DMS153 (cell line): ENCODE measurements at regions not wholly inside any gene's neighbourhood (a gene's known extent, or its start where the extent isn't known, plus 50 kb on each side); places are given as distances from the start of the nearest gene placed in this dataset.

Source experiments
- DNase-seq: peaks from one replicate; lab custom pipeline; 2025; lab: John Stamatoyannopoulos, UW

DNA sequence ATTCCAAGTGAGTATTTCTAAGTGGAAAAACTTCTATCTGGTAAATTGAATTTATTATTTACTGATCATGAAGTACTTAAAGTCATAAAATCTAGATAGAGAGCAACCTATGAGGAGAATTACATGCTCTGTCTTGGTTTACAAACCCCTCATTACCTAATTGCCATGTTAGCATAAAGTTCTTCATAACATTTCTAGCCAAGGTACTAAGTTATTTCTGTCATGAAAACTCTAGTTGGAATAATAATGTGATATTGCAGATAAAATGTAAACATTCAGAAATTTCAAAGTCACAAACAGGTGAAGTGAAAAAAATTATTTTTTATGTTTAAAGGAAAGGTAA lies 228.6 kb downstream of the TTLL7 start:
- no peak for DNase-seq

DNA sequence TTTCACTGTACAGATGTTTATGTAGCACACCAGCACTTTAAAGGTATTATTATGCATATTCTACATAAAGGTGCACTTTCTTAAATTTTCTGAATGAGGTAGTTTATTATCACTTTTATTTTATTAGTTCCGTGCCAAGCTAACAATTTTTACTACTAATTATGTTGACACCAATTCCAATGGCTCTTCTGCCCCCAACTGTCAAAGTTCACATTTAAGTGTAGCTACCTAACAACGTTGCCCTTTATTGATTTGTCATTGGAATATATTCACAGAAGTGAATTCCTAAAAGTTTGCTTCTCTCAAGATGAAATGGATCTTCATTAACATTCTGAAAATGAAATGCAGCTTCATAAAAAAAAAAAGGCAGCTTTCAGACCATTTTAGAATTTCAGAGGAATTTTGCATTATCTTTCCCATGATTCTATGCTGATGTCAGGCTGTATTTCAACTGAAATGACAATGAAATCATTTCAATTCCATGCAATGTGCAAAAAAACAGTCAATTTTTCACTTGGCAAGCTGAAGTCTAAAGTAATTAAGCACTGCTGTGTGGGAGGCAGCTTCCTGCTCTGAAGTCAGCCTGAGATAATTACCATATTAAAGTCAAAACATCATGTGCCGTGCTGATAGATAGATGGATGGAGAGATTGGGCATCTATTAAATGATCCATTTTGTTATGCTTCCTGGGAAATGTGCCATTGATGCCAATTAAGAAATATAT lies 229.2 kb downstream of the TTLL7 start:
- no peak for DNase-seq

DNA sequence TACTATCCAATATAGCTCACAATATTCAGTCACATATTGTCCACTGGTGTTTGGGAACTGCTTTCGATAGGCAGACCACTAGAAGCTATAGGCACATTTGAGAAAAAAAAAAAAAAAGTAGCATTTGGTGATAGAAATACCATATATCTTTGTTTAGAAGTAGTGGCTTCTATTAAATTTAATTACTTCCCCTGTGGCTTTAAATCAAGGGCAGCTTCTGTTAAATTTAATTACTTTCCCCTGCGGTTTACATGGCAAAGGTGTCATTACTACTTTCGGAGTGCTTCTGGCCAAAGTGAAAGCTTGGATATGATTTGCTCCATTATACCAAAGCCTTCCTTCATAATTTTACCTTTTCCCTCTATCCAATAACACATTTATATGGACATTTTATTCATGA lies 229.9 kb downstream of the TTLL7 start:
- no peak for DNase-seq

DNA sequence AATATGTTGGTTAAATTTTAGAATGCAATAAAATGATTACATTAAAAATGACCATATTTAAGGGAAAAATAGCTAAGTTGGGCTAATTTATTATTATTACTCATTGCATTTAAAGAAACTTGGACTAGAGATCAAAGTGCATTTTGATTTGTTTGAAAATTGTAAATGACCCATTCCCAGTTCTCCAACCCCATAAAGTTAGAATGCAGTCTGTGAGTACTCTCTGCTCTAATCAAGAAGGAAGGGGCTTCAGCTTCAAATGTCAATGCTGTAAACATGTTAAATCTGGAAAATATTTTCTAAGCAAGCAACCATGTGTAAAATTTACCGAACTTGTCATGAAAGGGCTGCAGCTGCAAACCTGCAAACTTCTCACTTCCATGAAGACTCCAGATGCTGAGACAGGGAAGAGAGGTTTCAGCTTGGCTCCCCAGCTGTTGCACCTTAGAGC lies 232.7 kb downstream of the TTLL7 start:
- no peak for DNase-seq

DNA sequence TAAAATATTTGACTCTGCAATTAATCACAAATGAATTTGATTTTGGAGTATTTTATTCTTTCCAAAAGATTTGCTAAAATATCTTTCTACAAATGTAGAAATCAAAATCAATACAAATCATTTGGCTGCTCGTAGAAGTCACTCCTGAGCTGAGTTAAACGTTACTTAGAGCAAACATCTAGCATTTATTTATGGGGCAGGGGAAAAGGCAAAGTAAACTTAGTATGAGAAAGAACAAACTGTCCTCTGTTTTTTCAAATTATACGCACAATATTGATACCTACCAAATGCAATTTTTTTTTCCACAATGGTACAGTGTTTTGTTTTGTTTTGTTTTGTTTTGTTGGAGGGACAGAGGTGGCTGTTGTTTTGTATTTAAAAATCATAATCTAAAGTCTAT lies 233.8 kb downstream of the TTLL7 start:
- DNase-seq: no peak

DNA sequence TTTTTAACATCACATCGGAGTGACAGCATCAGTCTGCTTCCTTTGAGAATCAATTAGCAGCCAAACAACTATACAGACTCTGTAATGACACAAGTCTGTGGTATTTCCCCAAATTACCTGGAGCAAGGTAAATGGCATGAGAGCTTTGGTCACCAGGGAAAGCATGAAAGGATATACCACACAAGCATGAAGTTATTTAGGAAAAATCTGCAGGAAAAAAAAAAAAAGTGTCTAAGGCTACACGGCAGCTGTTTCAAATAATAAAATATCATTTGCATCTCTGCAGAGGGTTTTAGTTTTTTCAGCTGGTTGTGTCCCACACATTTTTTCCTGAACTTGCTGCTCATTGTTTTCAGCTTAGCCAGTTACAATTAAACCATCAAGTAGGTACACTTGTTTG lies 234.7 kb downstream of the TTLL7 start:
- DNase-seq: no peak

DNA sequence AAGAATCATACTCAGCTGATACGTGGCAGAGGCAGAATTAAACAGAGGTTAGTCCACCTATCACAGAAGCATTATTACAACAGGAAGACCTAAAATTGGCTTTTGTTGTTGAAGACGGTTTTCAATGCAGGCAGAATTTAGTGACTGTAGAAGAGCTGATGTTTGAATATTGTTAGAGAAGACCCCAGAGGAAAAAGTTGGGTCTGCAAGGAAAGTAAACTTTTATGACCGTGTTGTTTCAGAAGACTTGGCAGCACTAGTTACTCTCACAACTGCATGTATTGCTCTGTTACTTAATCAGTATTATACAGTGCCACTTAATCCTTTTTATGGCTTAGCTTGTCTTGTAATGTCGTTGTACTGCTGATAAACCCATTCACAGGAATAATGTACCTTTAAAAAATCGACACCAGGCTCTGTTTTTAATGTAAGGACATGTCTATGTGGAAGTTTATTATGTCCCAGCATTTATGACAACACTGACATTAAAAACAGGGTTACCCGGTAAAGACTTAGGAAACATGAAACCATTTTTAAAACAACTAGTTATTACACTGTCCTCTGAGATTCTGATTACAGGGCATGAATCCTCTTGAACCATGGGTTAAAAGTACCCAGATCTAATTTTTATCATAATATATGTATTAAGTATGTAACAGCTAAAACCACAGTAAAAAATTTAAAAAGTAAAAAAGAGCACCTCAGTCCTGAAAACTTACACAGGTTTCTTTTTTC lies 235.4 kb downstream of the TTLL7 start:
- DNase-seq: no peak

DNA sequence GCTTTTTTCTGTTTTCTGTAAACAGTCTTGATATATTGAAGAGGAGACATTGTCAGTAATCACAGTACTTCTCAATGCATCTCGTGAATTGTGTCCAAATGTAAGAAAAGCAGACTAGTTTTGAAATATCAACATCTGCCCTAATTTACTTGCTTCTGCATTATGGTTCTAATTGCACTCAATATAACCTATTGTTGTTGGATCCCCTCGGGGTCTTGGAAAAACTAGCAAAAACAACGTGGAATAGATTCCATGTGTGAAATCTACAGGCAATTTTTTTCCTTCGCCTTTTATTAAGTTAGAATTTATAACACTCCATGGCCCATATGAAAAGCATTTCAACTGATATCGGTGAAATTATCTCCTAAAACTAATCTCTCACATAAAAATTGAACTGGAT lies 236.5 kb downstream of the TTLL7 start:
- DNase-seq: no peak

DNA sequence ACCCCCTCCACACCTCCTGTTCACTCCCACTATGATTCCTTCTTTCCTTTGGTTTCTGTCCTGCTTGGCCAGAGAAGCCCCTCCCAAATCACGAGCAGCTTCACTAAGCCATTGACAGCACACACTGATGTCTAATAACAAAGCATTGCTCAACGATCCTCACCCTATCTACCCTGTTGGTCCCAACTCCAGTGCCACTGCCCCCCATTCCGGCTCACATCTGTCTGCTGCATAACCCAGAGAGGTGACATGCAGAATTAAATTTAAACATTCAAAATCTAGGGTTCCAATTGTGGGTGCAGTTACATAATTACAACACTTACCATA lies 236.9 kb downstream of the TTLL7 start:
- no peak for DNase-seq

DNA sequence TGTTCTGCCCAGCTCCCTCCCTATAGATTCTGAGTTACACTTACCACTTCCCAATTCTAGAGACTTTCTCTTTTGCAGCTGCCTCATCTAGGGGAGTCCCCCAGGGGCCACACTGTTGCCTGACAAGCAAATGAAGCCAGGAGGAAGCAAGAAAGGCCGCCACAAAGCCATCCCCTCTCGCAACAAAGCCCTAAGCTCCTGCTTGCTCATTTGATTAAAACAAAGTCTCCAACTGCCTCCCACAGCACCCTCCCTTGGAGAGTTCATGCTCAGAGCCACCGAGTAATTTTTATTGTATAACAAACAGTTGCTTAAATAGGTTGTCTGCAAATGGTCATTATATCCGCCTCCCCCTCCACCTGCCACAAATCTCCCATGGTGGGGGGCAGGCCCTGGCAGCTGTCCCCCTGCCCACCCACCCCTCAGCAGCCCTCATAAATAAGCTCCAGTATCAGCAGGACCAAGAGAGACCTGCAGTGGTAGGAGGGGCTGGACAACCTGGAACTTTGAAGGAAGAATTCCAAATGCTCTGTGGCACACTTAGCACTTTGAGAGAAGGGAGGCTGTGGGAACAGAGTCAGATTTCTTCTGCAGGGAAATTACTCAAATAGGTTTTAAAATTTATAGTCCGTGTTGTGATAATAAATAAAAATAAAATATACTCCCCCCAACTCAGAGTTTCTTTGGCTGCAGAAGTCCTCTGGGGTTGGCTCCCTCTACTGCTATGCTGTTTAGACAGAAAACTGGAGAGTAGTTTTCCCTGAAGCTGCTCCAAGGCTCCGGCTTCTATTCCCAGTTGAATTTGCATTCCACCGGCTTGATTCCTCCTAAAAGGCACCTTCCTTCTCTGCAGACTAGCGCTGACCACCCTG lies 237.5 kb downstream of the TTLL7 start:
- no peak for DNase-seq

DNA sequence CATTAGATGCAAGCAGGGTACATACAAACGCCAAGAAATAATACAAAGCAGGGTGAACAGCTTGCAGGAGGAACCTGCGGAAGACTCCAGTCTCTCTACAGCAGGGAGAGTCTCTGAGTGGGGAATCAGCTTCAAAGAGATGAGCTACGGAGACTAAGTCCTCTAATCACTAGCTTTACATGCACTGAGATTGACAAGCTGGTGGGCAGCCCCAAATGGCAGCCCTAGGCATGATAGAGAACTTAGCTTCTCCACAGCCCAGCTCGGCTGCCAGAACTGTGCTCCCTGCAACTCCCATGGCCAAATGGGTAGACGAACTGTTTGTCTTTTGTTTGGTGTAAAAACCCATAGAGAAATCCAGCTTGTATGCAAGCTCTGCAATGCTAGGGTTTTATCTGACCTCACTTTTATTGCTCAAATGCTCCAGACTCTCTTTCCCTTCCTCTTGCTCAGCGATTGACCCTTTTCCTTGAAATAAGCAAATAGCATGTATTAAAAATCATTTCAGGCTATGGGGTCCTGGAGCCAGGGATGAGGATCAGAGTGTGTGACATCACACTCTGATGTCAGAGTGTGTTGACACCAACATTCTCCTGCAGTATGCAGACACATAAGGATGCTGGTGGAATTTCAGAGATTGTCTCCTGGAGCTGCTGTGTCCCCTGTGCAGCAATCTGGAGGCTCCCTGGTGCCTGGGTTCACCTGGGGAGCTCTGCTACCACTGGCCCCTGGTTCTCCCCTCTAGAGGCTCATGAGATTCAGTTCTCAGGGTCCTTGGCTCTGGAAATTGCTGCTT lies 238.5 kb downstream of the TTLL7 start:
- DNase-seq: no peak

DNA sequence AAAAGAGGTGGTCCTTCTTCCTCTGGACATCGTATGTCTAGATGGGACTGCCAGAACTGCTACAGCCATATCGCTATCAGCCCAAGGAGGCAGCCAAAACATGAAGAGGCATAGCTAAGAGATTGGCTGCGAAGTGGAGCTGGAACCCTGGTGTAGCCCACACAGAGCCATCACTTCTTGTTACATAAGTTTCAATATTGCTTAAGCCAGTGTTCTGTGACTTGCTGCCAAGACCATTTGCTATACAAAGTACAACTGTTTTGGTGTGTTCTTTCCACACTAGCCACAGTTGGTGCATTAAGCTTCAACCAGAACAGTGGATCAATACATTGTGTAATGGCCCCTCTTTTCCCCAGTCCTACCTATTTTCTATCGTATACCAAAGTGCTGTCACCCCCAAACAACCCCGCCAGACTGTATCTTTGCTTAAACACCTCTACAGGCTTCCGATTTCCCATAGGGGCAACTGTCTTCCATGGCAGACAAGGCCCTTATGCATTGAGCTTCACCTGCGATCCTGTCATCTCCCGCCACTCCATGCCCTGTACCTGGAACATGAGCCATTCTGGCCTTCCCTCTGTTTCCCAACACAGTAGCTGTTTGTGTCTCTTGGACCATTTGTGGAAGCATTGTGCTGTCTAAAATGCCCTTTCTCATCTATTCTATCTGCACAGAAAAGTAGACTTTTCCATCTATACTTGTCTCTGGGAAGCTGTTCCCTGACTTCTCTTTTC lies 241.8 kb downstream of the TTLL7 start:
- DNase-seq: no peak

DNA sequence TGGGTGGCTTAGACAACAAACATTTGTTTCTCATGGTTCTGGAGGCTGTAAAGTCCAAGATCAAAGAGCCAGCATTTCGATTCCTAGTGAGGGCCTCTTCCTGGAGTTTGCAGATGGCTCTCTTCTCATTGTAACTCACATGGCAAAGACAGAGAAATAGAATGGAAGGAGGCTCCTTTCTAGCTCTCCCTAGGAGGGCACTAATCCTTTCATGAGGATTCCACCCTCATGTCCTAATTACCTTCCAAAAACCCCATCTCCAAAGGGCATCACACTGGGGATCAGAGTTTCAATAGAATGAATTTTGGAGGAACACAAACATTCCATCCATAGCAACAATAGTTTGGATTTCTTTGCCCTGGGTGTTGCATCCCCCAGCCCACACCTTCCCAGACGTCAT lies 247.3 kb downstream of the TTLL7 start:
- no peak for DNase-seq

DNA sequence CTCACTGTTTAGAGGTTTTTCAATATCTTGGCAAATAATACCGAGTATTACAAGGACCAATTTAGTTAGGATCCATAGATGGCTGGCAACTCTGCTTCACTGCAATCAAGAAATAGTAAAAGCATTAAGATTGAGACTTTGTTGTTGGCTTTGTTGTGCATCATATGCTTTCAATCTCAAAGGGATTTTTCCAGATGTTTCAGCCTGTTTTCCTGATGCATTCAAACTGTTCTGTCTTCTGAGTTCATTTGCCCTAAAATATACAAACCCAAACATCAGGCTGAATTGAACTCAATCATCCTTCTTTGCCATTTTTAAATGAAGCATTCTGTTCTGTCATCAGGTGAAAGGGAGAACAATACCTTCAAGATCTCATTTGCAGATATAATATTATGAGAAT lies 248.7 kb downstream of the TTLL7 start:
- DNase-seq: no peak

DNA sequence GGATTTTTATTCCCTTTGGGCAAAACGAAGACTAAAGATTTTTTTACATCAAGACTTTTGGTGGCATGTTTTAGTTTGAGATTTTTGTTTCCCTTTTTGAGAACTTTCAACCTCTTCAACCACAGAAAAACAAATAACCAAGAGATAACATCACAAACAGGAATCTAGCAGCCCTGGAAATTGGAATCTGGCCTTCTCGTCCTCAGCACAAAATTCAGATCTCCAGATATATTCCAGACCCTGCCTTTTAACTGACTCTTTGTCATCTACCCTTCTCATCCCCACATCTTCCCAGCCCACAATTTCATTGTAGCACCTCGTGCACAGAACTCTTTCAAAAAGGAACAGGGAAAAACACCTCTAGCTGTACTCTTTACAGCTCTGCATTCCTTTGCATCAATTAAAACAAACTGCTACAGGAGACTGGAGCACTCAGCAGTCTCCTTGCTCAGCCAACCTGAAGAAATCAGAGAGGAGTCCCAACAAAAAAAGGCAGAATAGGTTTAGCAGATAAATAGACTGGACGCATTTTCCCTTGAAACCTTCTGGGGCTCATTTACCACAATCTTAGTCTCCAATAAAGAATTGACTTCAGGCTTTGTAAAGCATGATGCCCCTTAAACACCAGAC lies 251.0 kb downstream of the TTLL7 start:
- no peak for DNase-seq

DNA sequence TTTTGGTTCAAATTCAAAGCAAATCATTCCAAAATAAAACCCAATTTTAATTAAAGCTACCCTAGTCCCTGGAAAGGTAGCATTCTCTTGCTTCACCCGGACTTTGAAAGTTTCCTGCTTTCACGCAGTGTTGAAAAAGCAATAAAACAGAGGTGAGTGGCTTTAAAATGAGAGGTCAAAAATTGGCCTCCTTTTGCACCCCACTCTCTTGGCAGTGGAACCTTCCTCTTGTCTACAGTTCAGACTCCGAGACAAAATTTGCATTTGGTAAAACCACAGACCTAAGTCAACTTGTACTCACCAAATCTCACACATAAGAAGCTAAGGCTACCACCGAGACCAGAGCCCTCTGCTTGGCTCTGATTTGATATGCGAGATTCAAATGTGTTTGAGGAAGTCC lies 252.7 kb downstream of the TTLL7 start:
- no peak for DNase-seq

DNA sequence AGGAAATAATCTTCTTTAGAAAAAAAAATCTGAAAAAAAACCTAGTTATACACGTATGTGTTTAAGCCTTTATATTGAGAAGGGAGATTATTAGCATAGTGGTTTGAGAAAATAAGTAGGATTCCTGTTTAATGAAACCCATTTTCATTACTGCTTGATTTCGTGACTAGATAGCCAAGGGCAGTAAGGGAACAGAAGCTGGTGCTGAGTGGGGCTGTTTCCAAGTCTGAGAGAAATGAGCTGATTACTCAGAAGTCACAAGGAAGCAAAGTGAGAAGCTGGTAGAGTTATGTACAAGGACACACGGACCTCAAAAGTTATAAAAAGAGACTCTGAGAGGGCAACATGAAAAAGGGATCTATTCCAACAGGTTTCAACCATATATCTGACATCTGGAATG lies 256.5 kb downstream of the TTLL7 start:
- no peak for DNase-seq

DNA sequence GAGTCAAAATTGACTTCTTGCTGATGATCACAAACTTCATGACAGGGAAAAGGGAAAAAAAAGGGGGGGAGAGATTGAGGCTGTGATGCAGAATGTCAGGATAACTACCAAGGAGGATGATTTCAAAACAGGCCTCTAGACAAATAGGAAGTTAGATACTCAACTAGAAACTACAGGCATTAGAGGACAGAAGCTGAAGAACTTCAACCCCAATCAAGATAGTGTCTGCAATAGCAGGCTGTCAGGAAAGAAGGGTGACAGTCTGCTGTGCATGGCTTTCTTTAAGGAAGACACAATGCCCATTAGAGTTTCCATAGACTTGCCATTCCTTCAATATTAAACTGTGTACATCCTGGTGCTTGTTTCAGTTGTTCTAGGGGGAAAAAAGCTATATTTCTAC lies 257.2 kb downstream of the TTLL7 start:
- DNase-seq: no peak

DNA sequence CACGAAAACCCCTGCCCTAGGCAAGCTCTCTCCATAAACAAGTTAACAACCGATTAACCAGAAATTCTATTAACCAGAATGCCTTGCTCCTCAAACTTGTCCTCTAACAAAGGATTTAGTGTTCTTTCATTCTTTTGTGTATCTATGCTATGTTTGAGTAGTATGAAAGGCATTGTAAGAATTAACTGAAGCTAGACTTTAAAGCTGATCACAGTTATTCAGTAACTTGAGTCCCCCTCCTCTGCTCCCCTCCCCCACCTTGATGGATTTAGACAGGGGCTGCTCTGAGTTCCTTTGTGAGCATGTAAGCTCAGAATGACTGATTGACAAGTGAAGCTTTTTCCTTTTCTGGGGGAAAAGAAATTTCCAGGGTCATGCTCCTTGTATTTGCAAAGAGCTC lies 257.6 kb downstream of the TTLL7 start:
- no peak for DNase-seq

DNA sequence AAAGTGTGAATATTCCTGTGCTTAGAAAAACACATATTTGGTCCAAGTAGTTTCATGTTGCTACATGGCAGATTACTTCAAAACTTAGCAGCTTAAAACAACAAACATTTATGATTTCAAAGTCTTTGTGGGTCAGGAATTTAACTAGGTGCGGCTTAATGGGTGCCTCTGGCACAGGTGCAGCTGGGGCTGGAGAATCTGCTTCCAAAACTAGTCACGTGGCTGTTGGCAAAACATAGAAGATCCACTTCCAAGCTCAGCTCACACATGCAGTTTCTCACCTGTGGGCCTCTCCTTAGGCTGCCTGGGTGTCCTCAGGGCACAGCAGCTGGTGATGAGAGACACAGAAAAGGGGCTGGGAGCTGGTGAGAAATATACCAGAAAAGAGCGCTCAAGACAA lies 263.4 kb downstream of the TTLL7 start:
- no peak for DNase-seq

DNA sequence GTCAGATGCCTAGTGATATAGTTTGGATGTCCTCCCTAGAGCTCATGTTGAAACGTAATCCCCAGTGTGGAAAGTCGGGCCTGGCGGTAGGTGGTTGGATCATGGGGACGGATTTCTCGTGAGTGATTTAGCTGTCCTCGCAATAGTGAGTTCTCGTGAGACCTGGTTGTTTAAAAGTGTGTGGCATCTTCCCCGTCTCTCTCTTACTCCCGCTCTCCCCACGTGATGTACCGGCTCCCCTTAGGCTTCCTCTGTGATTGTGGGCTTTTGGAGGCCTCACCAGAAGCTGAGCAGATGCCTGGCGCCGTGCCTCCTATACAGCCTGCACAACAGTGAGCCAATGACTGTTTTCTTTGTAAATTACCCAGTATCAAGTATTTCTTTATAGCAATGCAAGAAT lies 264.5 kb downstream of the TTLL7 start:
- no peak for DNase-seq
